Neural progenitor cell (in vitro differentiated cells): ENCODE measurements at regions not wholly inside any gene's neighbourhood (a gene's known extent, or its start where the extent isn't known, plus 50 kb on each side); places are given as distances from the start of the nearest gene placed in this dataset.

Experiments
- DNase-seq: peaks from one replicate; pipeline ENCODE4 v3.0.0-alpha.2; 2016; ENCODE audit warnings: low spot score
- H2AFZ ChIP-seq: fragments of 200-600 bp; sonication (generic); replicated peaks from 2 replicates; pipeline ENCODE4 v1.6.1; 2016; ENCODE audit warnings: antibody characterized with exemption
- H3F3A ChIP-seq: fragments of 200-600 bp; sonication (generic); 2 replicates; pipeline ENCODE4 v1.6.1; 2016; ENCODE audit warnings: antibody characterized with exemption, low read depth
- H3K27ac ChIP-seq: fragments of 200-600 bp; sonication (generic); 2 replicates; pipeline ENCODE4 v1.5.1; 2016; ENCODE audit warnings: mild to moderate bottlenecking
- H3K27me3 ChIP-seq: fragments of 200-600 bp; sonication (generic); 2 replicates; pipeline ENCODE4 v1.6.1; 2016; ENCODE audit warnings: mild to moderate bottlenecking, moderate library complexity
- H3K36me3 ChIP-seq: fragments of 200-600 bp; sonication (generic); 2 replicates; pipeline ENCODE4 v1.5.1; 2016
- H3K4me1 ChIP-seq: fragments of 200-600 bp; sonication (generic); 2 replicates; pipeline ENCODE4 v1.6.1; 2016; ENCODE audit warnings: mixed run types
- H3K4me2 ChIP-seq: fragments of 200-600 bp; sonication (generic); 2 replicates; pipeline ENCODE4 v1.6.1; 2016
- H3K4me3 ChIP-seq: fragments of 200-600 bp; sonication (generic); 2 replicates; pipeline ENCODE4 v1.5.1; 2016
- H3K79me2 ChIP-seq: fragments of 200-600 bp; sonication (generic); 2 replicates; pipeline ENCODE4 v1.6.1; 2016; ENCODE audit warnings: low read depth
- H3K9ac ChIP-seq: fragments of 200-600 bp; sonication (generic); 2 replicates; pipeline ENCODE4 v1.6.1; 2016
- H3K9me3 ChIP-seq: fragments of 200-600 bp; sonication (generic); 2 replicates; pipeline ENCODE4 v1.5.1; 2016; ENCODE audit warnings: low read depth
- H4K20me1 ChIP-seq: fragments of 200-600 bp; sonication (generic); 2 replicates; pipeline ENCODE4 v1.6.1; 2016; ENCODE audit warnings: low read depth
- H3K27ac Mint-ChIP-seq: 3 replicates; pipeline ENCODE4 v1.8.0; 2021; ENCODE audit warnings: mixed read lengths
- H3K27me3 Mint-ChIP-seq: 2 replicates; pipeline ENCODE4 v1.8.0; 2022; ENCODE audit warnings: low read depth, mild to moderate bottlenecking, inconsistent platforms, moderate library complexity, mixed read lengths; ENCODE audit not compliant: insufficient read depth
- H3K36me3 Mint-ChIP-seq: 3 replicates; pipeline ENCODE4 v1.8.0; 2021; ENCODE audit warnings: mixed read lengths
- H3K4me1 Mint-ChIP-seq: 3 replicates; pipeline ENCODE4 v1.8.0; 2021; ENCODE audit warnings: mixed read lengths
- H3K4me3 Mint-ChIP-seq: 3 replicates; pipeline ENCODE4 v1.8.0; 2021; ENCODE audit warnings: mild to moderate bottlenecking, moderate library complexity, mixed read lengths
- H3K9me3 Mint-ChIP-seq: 3 replicates; pipeline ENCODE4 v1.8.0; 2020; ENCODE audit warnings: mixed read lengths
- EZH2 ChIP-seq: fragments of 200-600 bp; sonication (generic); IDR thresholded peaks from 2 replicates; pipeline ENCODE4 v1.6.1; 2017; ENCODE audit warnings: antibody characterized with exemption, mild to moderate bottlenecking, moderate library complexity
- EZH2phosphoT487 ChIP-seq: fragments of 200-600 bp; sonication (generic); IDR thresholded peaks from 2 replicates; pipeline ENCODE4 v1.6.1; 2017; ENCODE audit warnings: antibody characterized with exemption
- TF ChIP-seq, protein P1 (sequence below): fragments of 200-600 bp; sonication (generic); IDR thresholded peaks from 2 replicates; pipeline ENCODE4 v1.5.1; 2017; ENCODE audit warnings: antibody characterized with exemption, mild to moderate bottlenecking

DNA sequence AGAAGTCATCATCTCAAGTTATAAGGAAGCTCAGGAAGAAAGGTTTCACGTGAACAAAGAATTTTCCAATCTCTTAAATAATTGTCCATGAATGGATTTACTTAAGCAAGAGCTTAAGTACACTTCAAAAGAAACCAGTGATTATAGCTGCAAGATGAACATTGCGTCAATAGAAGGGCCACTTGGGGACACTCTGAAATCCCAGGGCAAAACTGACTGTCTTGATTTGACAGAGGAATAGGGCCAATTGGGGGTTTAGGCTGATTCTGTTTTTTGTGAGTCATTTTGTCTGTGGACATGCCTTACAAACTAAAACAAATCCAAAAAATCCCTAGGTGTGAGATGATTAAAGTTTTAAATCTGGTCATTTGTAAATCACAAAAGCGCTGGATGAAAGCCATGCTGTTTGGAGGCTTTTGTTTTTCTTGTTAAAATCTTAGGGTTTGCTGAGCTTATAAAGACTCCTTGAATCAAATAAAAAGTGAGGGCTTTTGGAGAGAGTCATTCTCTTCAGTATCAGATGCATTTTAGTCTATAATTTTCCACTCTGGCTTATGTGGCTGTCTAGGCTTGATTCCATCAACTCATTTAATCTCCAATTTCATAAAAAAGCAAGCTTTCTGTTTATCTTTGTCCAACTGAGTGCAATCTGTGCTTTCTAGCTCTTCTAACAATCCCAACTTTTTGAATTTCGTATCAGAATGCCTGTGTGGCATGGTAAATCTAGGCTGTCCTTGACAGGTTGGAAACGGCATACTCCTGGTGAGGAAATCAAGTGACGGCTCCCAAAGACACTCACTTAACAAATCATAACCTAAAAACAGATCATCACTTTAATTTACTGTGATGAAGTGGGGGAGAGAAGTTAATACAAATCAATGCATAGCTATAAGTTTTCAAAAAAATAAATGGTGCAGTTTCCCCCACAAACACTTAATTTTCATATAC, 98.2 kb upstream of the SOX9 start:
- Mint-ChIP-seq H3K9me3 (peaks cover 3% of the 10 kb centered on the region), H3K36me3 (no peaks in the 10 kb centered on the region), H3K27ac (no peak overlapping the region), H3K27me3 (peaks cover 4% of the 10 kb centered on the region), H3K4me1 (peaks cover 23% of the 10 kb centered on the region), H3K4me3 (no peak overlapping the region)
- no peak overlapping the region for H3K4me2 ChIP-seq
- no peaks in the 10 kb centered on the region for H3F3A ChIP-seq
- DNase-seq, result no peak
- no peak overlapping the region for H3K27ac ChIP-seq
- H3K4me3 ChIP-seq, result no peak overlapping the region
- H3K79me2 ChIP-seq, result no peaks in the 10 kb centered on the region
- peaks cover 33% of the 10 kb centered on the region for H3K4me1 ChIP-seq
- H3K36me3 ChIP-seq, result no peaks in the 10 kb centered on the region
- TF ChIP-seq EZH2phosphoT487 (no peak), EZH2 (no peak)
- TF ChIP-seq, protein P1, sequence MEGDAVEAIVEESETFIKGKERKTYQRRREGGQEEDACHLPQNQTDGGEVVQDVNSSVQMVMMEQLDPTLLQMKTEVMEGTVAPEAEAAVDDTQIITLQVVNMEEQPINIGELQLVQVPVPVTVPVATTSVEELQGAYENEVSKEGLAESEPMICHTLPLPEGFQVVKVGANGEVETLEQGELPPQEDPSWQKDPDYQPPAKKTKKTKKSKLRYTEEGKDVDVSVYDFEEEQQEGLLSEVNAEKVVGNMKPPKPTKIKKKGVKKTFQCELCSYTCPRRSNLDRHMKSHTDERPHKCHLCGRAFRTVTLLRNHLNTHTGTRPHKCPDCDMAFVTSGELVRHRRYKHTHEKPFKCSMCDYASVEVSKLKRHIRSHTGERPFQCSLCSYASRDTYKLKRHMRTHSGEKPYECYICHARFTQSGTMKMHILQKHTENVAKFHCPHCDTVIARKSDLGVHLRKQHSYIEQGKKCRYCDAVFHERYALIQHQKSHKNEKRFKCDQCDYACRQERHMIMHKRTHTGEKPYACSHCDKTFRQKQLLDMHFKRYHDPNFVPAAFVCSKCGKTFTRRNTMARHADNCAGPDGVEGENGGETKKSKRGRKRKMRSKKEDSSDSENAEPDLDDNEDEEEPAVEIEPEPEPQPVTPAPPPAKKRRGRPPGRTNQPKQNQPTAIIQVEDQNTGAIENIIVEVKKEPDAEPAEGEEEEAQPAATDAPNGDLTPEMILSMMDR, result no peak
- H3K9ac ChIP-seq, result no peak overlapping the region
- H3K9me3 ChIP-seq, result no peaks in the 10 kb centered on the region
- H4K20me1 ChIP-seq, result no peaks in the 10 kb centered on the region
- no peaks in the 10 kb centered on the region for H3K27me3 ChIP-seq
- H2AFZ ChIP-seq, result no peak overlapping the region

DNA sequence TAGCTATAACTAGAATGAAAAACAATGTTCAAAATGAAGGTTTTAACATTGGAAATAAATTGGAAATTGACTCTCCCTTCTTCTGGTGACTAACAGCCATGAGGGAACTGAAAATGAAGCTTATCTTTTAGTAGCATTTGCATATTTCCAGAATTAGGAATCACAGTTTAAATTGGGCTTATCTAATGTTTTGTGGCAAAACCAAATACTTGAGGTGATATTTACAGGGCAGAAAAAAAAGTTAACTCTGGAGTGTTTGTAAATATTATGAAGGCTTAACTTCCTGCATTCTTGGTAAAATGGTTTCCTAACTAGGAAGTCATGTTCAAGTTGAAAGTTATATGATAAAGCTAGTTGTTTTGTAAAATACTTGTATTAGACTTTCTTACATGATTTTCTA, 96.4 kb upstream of the SOX9 start:
- Mint-ChIP-seq H3K27me3 (peaks cover 2% of the 10 kb centered on the region), H3K4me1 (peaks cover 33% of the 10 kb centered on the region), H3K36me3 (no peaks in the 10 kb centered on the region), H3K27ac (no peak overlapping the region), H3K4me3 (no peak overlapping the region), H3K9me3 (no peaks in the 10 kb centered on the region)
- Histone ChIP-seq H3K27me3 (no peaks in the 10 kb centered on the region), H3K4me3 (no peak overlapping the region), H3K4me2 (no peak overlapping the region), H3K9me3 (no peaks in the 10 kb centered on the region), H4K20me1 (no peaks in the 10 kb centered on the region), H3F3A (peaks cover 7% of the 10 kb centered on the region), H2AFZ (no peak overlapping the region), H3K9ac (no peak overlapping the region), H3K79me2 (no peaks in the 10 kb centered on the region), H3K4me1 (peaks cover 34% of the 10 kb centered on the region), H3K27ac (no peak overlapping the region), H3K36me3 (no peaks in the 10 kb centered on the region)
- no peak for DNase-seq
- no peak for TF ChIP-seq EZH2phosphoT487
- TF ChIP-seq, protein P1, result no peak
- TF ChIP-seq EZH2, result no peak

DNA sequence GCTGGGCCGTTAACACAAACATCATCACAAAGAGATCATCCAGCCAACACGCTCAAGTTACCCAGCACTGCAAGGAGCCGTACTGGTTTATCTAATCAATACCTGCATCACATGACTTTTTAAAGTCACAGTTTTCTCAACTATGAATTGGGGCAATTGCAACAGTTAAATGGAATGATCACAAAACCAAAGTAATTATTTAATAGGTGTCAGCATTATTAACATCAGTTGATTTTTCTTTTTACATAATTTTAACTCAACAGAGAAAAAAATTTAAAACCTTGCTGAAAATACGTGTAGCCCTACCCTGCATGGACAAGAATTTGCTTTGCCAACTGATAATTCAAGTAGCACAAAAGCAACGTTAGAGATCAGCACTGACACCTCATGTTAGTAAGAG, 95.7 kb upstream of the SOX9 start:
- no peak overlapping the region for H3K27ac Mint-ChIP-seq

More for the DNA sequence above, 95.7 kb upstream of the SOX9 start:
- Histone ChIP-seq H3K79me2 (no peaks in the 10 kb centered on the region), H4K20me1 (no peaks in the 10 kb centered on the region), H2AFZ (no peak overlapping the region), H3K4me3 (no peak overlapping the region), H3K36me3 (no peaks in the 10 kb centered on the region), H3K27ac (no peak overlapping the region), H3K9ac (no peak overlapping the region), H3K27me3 (no peaks in the 10 kb centered on the region), H3K9me3 (no peaks in the 10 kb centered on the region), H3F3A (peaks cover 14% of the 10 kb centered on the region), H3K4me2 (no peak overlapping the region), H3K4me1 (peaks cover 40% of the 10 kb centered on the region)
- Mint-ChIP-seq H3K27me3 (peaks cover 2% of the 10 kb centered on the region), H3K4me3 (no peak overlapping the region), H3K36me3 (no peaks in the 10 kb centered on the region), H3K4me1 (peaks cover 40% of the 10 kb centered on the region), H3K9me3 (no peaks in the 10 kb centered on the region)
- TF ChIP-seq EZH2, result no peak
- TF ChIP-seq EZH2phosphoT487, result no peak
- TF ChIP-seq, protein P1, result no peak
- DNase-seq, result no peak
